PC-9 (cell line): ENCODE measurements at regions not wholly inside any gene's neighbourhood (a gene's known extent, or its start where the extent isn't known, plus 50 kb on each side); places are given as distances from the start of the nearest gene placed in this dataset.

Source experiments
- CTCF ChIP-seq: fragments of 200-600 bp; sonication (generic); conservative IDR thresholded peaks from 2 replicates; pipeline ENCODE4 v1.6.1; 2017; ENCODE audit warnings: mixed run types, antibody characterized with exemption, mild to moderate bottlenecking, moderate library complexity
- EZH2 ChIP-seq: fragments of 200-600 bp; sonication (generic); IDR thresholded peaks from 2 replicates; pipeline ENCODE4 v1.8.0; 2017; ENCODE audit warnings: antibody characterized with exemption, low read depth

GRCh38 chr11:42251984-42252383 is 792.5 kb upstream of the LRRC4C start:
- no peak for TF ChIP-seq CTCF
- TF ChIP-seq EZH2, result no peak
